ENCODE measurements at regions not wholly inside any gene's neighbourhood (a gene's known extent, or its start where the extent isn't known, plus 50 kb on each side); places are given as distances from the start of the nearest gene placed in this dataset.

DNA sequence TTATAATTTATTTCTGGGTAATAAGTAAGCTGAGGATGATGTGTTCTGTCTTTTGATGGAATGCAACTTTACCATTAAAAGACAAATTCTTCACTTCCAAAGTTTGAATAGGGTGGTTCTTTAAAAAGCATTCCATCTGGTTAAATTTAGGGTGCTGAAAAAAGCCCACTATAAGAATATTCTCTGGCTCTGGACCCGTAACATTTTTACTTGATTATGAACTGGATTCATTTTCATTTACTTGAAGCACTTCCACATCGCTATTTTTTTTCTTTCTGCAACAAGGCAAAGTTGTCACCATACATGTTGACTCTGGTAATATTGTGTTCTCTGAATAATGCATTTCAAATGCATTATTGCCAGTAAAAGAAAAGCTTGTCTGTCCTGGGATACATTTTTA lies 344.6 kb downstream of the SATB2 start:
- no peak for TF ChIP-seq ZNF433 (tag by site-specific recombination; IDR thresholded peaks at IDR 0.05; ENCODE audit: low read depth)
- no peak for TF ChIP-seq ZNF621 (tag by site-specific recombination; IDR thresholded peaks at IDR 0.05)
- no peak for TF ChIP-seq ZNF791 (tag by site-specific recombination; IDR thresholded peaks at IDR 0.05)
- no peak for TF ChIP-seq ZNF596 (tag by site-specific recombination; IDR thresholded peaks at IDR 0.05)
- no peak for TF ChIP-seq ZNF302 (tag by site-specific recombination; IDR thresholded peaks at IDR 0.05; ENCODE audit: low read depth)
- TF ChIP-seq ZNF24 (tag by site-specific recombination; IDR thresholded peaks at IDR 0.05), result no peak
- no peak for TF ChIP-seq KLF17 (tag by site-specific recombination; IDR thresholded peaks at IDR 0.05)
- no peak for TF ChIP-seq ZNF664 (tag by site-specific recombination; IDR thresholded peaks at IDR 0.05)
- TF ChIP-seq ZBTB8A (tag by site-specific recombination; IDR thresholded peaks at IDR 0.05), result no peak
- TF ChIP-seq ZNF501 (tag by site-specific recombination; IDR thresholded peaks at IDR 0.05), result no peak
- TF ChIP-seq ZNF10 (tag by site-specific recombination; IDR thresholded peaks at IDR 0.05), result no peak
- H3K27ac ChIP-seq (ENCODE audit: extremely low read depth, low read depth, low read length), result no peak overlapping the region
- ChIA-PET POLR2A (no interaction called here), CTCF (no interaction called here)
- no peaks in the 10 kb centered on the region for H3K36me3 ChIP-seq (ENCODE audit: control insufficient read depth in 2 of 2, insufficient read depth in 1 of 2, low read length in 2 of 2)
- H3K4me1 ChIP-seq (ENCODE audit: control insufficient read depth, insufficient read depth, low read length), result no peaks in the 10 kb centered on the region
- no peaks in the 10 kb centered on the region for H3K9me3 ChIP-seq (ENCODE audit: control insufficient read depth, insufficient read depth, low read depth, low read length)
- H3K4me3 ChIP-seq (ENCODE audit: low read depth, low read length), result no peak overlapping the region

GRCh38 chr2:199111458-199111857 lies 346.3 kb downstream of the SATB2 start:
- POLR2A ChIA-PET, result no interaction called here
- no peaks in the 10 kb centered on the region for H3K36me3 ChIP-seq (ENCODE audit: control insufficient read depth in 2 of 2, insufficient read depth in 1 of 2, low read length in 2 of 2)
- no peaks in the 10 kb centered on the region for H3K9me3 ChIP-seq (ENCODE audit: control insufficient read depth, insufficient read depth, low read depth, low read length)
- CTCF ChIA-PET, result no interaction called here
- TF ChIP-seq, protein P1, sequence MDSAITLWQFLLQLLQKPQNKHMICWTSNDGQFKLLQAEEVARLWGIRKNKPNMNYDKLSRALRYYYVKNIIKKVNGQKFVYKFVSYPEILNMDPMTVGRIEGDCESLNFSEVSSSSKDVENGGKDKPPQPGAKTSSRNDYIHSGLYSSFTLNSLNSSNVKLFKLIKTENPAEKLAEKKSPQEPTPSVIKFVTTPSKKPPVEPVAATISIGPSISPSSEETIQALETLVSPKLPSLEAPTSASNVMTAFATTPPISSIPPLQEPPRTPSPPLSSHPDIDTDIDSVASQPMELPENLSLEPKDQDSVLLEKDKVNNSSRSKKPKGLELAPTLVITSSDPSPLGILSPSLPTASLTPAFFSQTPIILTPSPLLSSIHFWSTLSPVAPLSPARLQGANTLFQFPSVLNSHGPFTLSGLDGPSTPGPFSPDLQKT (IDR thresholded peaks at IDR 0.05; ENCODE audit: borderline replicate concordance, low read depth, low read length), result no peak
- TF ChIP-seq KLF17 (tag by site-specific recombination; IDR thresholded peaks at IDR 0.05), result no peak
- TF ChIP-seq ZNF426 (tag by site-specific recombination; IDR thresholded peaks at IDR 0.05), result no peak
- TF ChIP-seq ZFP37 (tag by site-specific recombination; IDR thresholded peaks at IDR 0.05), result no peak
- TF ChIP-seq, protein P2, sequence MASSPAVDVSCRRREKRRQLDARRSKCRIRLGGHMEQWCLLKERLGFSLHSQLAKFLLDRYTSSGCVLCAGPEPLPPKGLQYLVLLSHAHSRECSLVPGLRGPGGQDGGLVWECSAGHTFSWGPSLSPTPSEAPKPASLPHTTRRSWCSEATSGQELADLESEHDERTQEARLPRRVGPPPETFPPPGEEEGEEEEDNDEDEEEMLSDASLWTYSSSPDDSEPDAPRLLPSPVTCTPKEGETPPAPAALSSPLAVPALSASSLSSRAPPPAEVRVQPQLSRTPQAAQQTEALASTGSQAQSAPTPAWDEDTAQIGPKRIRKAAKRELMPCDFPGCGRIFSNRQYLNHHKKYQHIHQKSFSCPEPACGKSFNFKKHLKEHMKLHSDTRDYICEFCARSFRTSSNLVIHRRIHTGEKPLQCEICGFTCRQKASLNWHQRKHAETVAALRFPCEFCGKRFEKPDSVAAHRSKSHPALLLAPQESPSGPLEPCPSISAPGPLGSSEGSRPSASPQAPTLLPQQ (tag by site-specific recombination; IDR thresholded peaks at IDR 0.05), result no peak
- TF ChIP-seq, protein P3, sequence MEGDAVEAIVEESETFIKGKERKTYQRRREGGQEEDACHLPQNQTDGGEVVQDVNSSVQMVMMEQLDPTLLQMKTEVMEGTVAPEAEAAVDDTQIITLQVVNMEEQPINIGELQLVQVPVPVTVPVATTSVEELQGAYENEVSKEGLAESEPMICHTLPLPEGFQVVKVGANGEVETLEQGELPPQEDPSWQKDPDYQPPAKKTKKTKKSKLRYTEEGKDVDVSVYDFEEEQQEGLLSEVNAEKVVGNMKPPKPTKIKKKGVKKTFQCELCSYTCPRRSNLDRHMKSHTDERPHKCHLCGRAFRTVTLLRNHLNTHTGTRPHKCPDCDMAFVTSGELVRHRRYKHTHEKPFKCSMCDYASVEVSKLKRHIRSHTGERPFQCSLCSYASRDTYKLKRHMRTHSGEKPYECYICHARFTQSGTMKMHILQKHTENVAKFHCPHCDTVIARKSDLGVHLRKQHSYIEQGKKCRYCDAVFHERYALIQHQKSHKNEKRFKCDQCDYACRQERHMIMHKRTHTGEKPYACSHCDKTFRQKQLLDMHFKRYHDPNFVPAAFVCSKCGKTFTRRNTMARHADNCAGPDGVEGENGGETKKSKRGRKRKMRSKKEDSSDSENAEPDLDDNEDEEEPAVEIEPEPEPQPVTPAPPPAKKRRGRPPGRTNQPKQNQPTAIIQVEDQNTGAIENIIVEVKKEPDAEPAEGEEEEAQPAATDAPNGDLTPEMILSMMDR (tag by site-specific recombination; IDR thresholded peaks at IDR 0.05), result no peak
- no peak for TF ChIP-seq ZNF701 (tag by site-specific recombination; IDR thresholded peaks at IDR 0.05)
- TF ChIP-seq ZNF112 (tag by site-specific recombination; IDR thresholded peaks at IDR 0.05), result no peak
- TF ChIP-seq ZNF768 (tag by site-specific recombination; IDR thresholded peaks at IDR 0.05), result no peak
- no peak overlapping the region for H3K4me3 ChIP-seq (ENCODE audit: low read depth, low read length)
- no peaks in the 10 kb centered on the region for H3K4me1 ChIP-seq (ENCODE audit: control insufficient read depth, insufficient read depth, low read length)
- no peak overlapping the region for H3K27ac ChIP-seq (ENCODE audit: extremely low read depth, low read depth, low read length)
